ENCODE measurements at regions not wholly inside any gene's neighbourhood (a gene's known extent, or its start where the extent isn't known, plus 50 kb on each side); places are given as distances from the start of the nearest gene placed in this dataset.

- WGBS (ENCODE audit: insufficient coverage, low coverage, low lambda C conversion rate, missing lambda C conversion rate), result 87% methylated on average over 2 of the region's 2 CpGs
- H3K27ac ChIP-seq, result no peak overlapping the region
- no peak for TF ChIP-seq CTCF (IDR thresholded peaks at IDR 0.05)
- no peak for TF ChIP-seq POLR2A (IDR thresholded peaks at IDR 0.05)
- H3K27me3 ChIP-seq, result no peaks in the 10 kb centered on the region
- DNase-seq, result no peak
- no peak for ATAC-seq
- no peaks in the 10 kb centered on the region for H3K9me3 ChIP-seq
- no peaks in the 10 kb centered on the region for H3K36me3 ChIP-seq
- H3K4me3 ChIP-seq, result no peak overlapping the region
- intact Hi-C loops (cut with DNase I), result no loop called here
- peaks cover 0 to 5% (median 0%) of the 10 kb centered on the region in 4 donors for H3K4me1 ChIP-seq
Measured at GRCh38 chr10:94075506-94075905, 81.8 kb downstream of the PLCE1 start.

DNA sequence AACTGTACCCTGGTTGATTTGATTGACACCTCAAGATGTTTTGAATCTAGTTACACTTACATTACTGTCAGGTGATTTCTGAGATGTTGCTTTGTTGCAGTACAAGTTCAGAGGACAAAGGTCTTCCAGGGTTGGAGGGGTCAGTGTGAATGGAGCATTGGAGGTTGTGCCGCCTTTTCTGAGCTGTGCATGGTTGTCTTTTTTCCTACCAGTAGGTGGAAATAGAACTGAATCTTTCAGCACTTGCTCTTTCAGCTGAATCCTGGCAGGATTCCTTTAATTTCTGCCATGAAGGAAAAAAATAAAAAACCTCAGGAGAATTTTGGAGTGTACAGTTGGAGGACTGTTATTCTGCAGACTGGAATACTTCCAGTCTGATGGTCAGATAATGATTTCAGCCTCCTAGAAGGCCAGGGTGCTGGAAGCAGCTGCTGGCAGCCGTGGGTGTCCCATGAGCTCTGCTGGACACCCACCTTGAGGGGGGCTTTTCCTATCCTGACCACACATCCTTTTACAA is 82.7 kb downstream of the PLCE1 start:
- H3K4me1 ChIP-seq, result peaks cover 0 to 5% (median 0%) of the 10 kb centered on the region in 4 donors
- DNase-seq (peak in 2 of 3 donors; percentile 21 to 60), ATAC-seq (peak; percentile 96 to 99 (median 98))
- 12% methylated on average over 1 of the region's 2 CpGs for WGBS (ENCODE audit: insufficient coverage, low coverage, low lambda C conversion rate, missing lambda C conversion rate)
- H3K27me3 ChIP-seq, result no peaks in the 10 kb centered on the region
- intact Hi-C loops (cut with DNase I), result no loop called here
- TF ChIP-seq CTCF (IDR thresholded peaks at IDR 0.05) (peak; percentile 50 to 62 (median 58)), POLR2A (IDR thresholded peaks at IDR 0.05) (no peak)
- H3K9me3 ChIP-seq, result peaks cover 0 to 6% (median 0%) of the 10 kb centered on the region in 4 donors
- H3K36me3 ChIP-seq, result no peaks in the 10 kb centered on the region
- no peak overlapping the region for H3K4me3 ChIP-seq
- peak overlapping the region in 1 of 3 donors; percentile 5 for H3K27ac ChIP-seq

DNA sequence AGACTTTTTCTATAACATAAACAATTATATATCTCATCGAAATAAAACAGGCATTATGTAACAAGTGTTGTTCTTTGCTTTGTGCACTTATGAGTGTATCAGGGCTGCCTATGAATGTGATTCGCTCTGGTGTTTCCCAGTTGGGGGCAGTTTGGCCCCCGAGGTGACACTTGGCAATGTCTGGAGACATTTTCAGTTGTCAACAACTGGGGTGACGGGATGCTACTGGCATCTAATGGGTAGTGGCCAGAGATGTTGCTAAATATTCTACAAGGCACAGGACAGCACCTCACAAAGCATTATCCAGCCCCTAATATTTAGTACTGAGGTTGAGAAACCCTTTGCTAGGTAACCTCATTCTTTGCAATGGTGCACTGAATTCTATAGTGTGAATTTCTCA is 83.3 kb downstream of the PLCE1 start:
- H3K4me3 ChIP-seq, result no peak overlapping the region
- ATAC-seq (no peak), DNase-seq (no peak)
- intact Hi-C loops (cut with DNase I), result no loop called here
- WGBS (ENCODE audit: insufficient coverage, low coverage, low lambda C conversion rate, missing lambda C conversion rate), result 59% methylated on average over 4 of the region's 4 CpGs
- no peak overlapping the region for H3K27ac ChIP-seq
- TF ChIP-seq CTCF (IDR thresholded peaks at IDR 0.05), result no peak
- no peak for TF ChIP-seq POLR2A (IDR thresholded peaks at IDR 0.05)
- peaks cover 0 to 6% (median 0%) of the 10 kb centered on the region in 4 donors for H3K9me3 ChIP-seq
- peaks cover 0 to 5% (median 0%) of the 10 kb centered on the region in 4 donors for H3K4me1 ChIP-seq
- no peaks in the 10 kb centered on the region for H3K27me3 ChIP-seq
- H3K36me3 ChIP-seq, result no peaks in the 10 kb centered on the region

- H3K27me3 ChIP-seq, result no peaks in the 10 kb centered on the region
- H3K4me1 ChIP-seq, result peaks cover 0 to 17% (median 0%) of the 10 kb centered on the region in 4 donors
- H3K36me3 ChIP-seq, result no peaks in the 10 kb centered on the region
- peaks cover 0 to 6% (median 0%) of the 10 kb centered on the region in 4 donors for H3K9me3 ChIP-seq
- no peak for TF ChIP-seq CTCF (IDR thresholded peaks at IDR 0.05)
- TF ChIP-seq POLR2A (IDR thresholded peaks at IDR 0.05), result no peak
- DNase-seq, result no peak
- intact Hi-C loops (cut with DNase I), result no loop called here
- no peak overlapping the region for H3K27ac ChIP-seq
- no peak for ATAC-seq
- no peak overlapping the region for H3K4me3 ChIP-seq
Measured at GRCh38 chr10:94080108-94080507, 86.4 kb downstream of the PLCE1 start.

All from right lobe of liver (tissue), 6 donors.